Brain microvascular endothelial cell (primary cell): ENCODE measurements at regions not wholly inside any gene's neighbourhood (a gene's known extent, or its start where the extent isn't known, plus 50 kb on each side); places are given as distances from the start of the nearest gene placed in this dataset.
A peak's percentile ranks its signal among the peaks of the same experiment; 100 is the strongest.

ENCODE experiments used
- DNase-seq: peaks from one replicate; pipeline ENCODE4 v3.0.0-alpha.2; 2020
- H3K27ac ChIP-seq: fragments of 250-450 bp; sonication (Bioruptor Pico); 2 replicates; pipeline ENCODE4 v1.5.1; 2020; ENCODE audit warnings: mild to moderate bottlenecking, moderate library complexity
- H3K27me3 ChIP-seq: fragments of 250-450 bp; sonication (Bioruptor Pico); replicated peaks from 2 replicates; pipeline ENCODE4 v1.5.1; 2020; ENCODE audit warnings: mild to moderate bottlenecking
- H3K36me3 ChIP-seq: fragments of 250-450 bp; sonication (Bioruptor Pico); replicated peaks from 2 replicates; pipeline ENCODE4 v1.5.1; 2020; ENCODE audit warnings: mild to moderate bottlenecking
- H3K4me3 ChIP-seq: 2 replicates; pipeline ENCODE4 v1.5.1; 2011; ENCODE audit warnings: low read depth, mild to moderate bottlenecking, control low read depth, low read length, moderate library complexity
- in situ Hi-C: cut with HindIII; loops from 2 replicates; pipeline ENCODE4 v1.10.0; 2017; ENCODE audit warnings: low sequenced_read_pairs, low pct_ligation_motif_present
- TF ChIP-seq, protein P1 (sequence below): IDR thresholded peaks from 2 replicates; pipeline ENCODE4 v1.5.1; 2011; ENCODE audit warnings: low read depth, mild to moderate bottlenecking, moderate library complexity, low read length, control low read depth, inconsistent platforms; ENCODE audit errors: missing control alignments

DNA sequence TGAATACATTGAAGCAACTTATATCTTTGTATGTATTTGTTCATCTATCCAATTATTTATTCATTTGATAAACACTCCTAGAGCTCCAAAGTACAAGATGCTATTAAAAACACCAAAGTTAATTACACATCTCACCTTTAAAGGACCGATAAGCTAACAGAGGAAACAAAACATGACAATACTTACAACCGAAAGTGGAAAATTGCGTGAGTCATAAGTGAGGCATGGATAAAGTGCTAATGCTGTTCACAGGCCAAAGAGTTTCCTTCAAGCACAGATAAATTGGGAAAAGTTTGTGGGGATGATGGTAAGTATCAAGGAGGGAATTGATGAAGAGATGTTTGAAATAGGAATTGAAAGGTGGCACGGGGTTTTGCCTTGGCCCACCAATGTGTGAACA is 172.8 kb upstream of the KITLG start:
- TF ChIP-seq, protein P1, sequence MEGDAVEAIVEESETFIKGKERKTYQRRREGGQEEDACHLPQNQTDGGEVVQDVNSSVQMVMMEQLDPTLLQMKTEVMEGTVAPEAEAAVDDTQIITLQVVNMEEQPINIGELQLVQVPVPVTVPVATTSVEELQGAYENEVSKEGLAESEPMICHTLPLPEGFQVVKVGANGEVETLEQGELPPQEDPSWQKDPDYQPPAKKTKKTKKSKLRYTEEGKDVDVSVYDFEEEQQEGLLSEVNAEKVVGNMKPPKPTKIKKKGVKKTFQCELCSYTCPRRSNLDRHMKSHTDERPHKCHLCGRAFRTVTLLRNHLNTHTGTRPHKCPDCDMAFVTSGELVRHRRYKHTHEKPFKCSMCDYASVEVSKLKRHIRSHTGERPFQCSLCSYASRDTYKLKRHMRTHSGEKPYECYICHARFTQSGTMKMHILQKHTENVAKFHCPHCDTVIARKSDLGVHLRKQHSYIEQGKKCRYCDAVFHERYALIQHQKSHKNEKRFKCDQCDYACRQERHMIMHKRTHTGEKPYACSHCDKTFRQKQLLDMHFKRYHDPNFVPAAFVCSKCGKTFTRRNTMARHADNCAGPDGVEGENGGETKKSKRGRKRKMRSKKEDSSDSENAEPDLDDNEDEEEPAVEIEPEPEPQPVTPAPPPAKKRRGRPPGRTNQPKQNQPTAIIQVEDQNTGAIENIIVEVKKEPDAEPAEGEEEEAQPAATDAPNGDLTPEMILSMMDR: no peak
- no peaks in the 10 kb centered on the region for H3K27me3 ChIP-seq
- no peaks in the 10 kb centered on the region for H3K36me3 ChIP-seq
- peak; percentile 36 for DNase-seq
- H3K27ac ChIP-seq: no peak overlapping the region
- in situ Hi-C loops: no loop called here
- H3K4me3 ChIP-seq: no peak overlapping the region

DNA sequence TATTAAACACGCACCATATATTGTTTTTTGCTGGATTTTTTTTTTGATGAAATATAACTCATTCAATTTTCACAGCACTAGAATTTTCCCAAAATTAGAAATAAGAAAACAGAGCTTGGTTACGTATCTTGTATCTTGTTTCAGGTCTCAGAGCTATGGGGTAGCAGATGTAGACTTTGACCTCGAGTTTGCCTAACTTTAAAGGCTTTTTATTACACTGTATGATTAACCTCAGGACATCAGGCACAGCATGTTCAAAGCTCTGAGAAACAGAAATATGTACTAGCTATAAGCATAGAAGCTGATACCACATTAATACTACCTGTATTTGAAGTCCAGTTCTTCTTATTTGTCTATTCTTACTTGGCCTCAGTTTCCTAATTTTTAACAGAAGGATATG is 171.9 kb upstream of the KITLG start:
- Histone ChIP-seq H3K27ac (no peak overlapping the region), H3K27me3 (no peaks in the 10 kb centered on the region), H3K4me3 (no peak overlapping the region), H3K36me3 (no peaks in the 10 kb centered on the region)
- DNase-seq: no peak
- TF ChIP-seq, protein P1: no peak
- in situ Hi-C loops: no loop called here

DNA sequence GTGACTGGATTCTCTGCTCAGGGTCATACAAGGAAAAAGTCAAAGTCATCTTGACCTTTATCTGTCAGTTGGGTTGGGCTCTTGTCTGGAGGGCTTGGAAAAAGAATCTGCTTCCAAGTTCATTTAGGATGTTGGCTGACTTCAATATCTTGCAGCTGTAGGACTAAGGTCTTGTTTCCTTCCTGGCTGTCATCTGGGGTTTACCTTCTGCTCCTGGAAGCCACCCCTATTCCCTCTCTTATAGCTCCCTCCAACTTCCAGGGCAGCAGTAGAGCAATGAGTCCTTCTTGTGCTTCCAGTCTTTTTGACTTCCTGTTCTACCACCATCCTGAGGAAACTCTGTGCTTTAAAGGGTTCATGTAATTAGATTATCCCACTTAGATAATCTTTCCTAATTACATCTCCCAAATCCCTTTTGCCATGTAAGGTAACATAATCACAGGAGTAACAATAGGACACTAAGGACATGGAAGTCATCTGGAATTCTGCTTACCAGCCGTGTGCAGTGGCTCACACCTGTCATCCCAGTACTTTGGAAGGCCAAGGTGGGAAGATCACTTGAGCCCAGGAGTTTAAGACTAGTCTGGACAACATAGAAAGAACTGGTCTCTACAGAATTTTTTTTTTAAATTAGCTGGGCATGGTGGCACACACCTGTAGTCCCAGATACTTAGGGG is 170.7 kb upstream of the KITLG start:
- H3K27ac ChIP-seq: no peak overlapping the region
- no peaks in the 10 kb centered on the region for H3K36me3 ChIP-seq
- in situ Hi-C loops: no loop called here
- no peak for DNase-seq
- TF ChIP-seq, protein P1: no peak
- H3K27me3 ChIP-seq: no peaks in the 10 kb centered on the region
- no peak overlapping the region for H3K4me3 ChIP-seq

DNA sequence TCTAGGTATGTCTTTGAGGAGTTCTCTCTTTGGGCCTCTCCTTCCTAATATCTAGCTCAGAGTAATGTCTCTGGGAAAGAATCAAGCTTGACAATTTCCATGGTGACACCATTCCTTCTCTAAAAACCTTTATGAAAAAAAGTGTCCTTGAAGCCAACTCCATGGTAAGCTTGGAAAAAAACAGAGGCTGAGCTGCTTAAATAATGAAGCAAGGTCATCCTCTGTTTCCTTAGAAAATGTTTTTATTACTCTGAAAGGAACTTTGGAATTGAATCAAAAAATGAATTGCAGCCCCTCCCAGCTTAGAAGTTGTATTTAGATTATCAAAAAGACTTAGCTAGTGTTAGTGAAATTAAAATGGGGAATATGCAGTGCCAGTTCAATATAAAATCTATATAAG is 166.1 kb upstream of the KITLG start:
- Histone ChIP-seq H3K36me3 (no peaks in the 10 kb centered on the region), H3K27me3 (no peaks in the 10 kb centered on the region), H3K4me3 (no peak overlapping the region), H3K27ac (no peak overlapping the region)
- TF ChIP-seq, protein P1: no peak
- in situ Hi-C loops: no loop called here
- DNase-seq: no peak

DNA sequence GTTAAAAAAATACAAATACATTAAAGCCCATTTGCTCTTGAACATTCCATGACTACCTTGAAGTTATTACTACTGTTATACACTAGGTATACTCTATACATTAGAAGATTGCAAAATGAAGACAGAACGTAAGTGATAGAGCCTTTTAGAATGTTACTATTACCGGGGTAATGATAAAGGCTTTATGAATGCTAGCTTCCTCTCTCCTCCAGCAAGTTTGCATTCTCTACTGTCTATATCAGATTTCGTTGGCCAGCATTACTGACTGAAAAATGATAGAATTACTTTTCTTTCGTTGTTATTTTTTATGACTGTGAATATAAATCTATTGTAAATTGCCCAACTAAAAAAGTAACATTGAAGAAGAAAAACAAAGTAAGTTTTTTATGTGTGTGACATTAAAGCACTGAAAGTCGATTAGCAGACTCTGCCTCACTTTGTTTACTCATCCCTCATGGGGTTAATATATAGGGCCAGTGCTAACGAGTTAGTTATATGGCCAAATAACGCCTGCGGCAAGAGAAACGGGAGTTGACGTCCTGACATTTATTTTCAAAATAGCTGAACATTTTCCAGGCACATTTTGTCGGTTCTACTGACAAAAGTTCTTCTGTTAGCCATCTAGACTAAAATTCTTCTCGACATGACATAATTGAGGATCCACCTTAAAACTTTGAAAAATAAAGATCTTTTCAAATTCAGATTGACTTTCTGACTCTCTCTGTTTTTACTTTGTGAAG is 163.8 kb upstream of the KITLG start:
- TF ChIP-seq, protein P1: no peak
- Histone ChIP-seq H3K27me3 (no peaks in the 10 kb centered on the region), H3K27ac (no peak overlapping the region), H3K36me3 (no peaks in the 10 kb centered on the region), H3K4me3 (no peak overlapping the region)
- no peak for DNase-seq
- in situ Hi-C loops: no loop called here
